ENCODE measurements at regions not wholly inside any gene's neighbourhood (a gene's known extent, or its start where the extent isn't known, plus 50 kb on each side); places are given as distances from the start of the nearest gene placed in this dataset.

GRCh38 chr3:176087066-176087697 is 1110.1 kb downstream of the TBL1XR1 start:
- peaks cover 5% of the 10 kb centered on the region for H3K4me1 Mint-ChIP-seq (ENCODE audit: unreplicated experiment)

GRCh38 chr3:176079785-176080184 is 1117.5 kb downstream of the TBL1XR1 start:
- Mint-ChIP-seq H3K36me3 (ENCODE audit: low read depth, unreplicated experiment) (no peaks in the 10 kb centered on the region), H3K4me1 (ENCODE audit: unreplicated experiment) (no peaks in the 10 kb centered on the region), H3K27ac (ENCODE audit: unreplicated experiment) (no peak overlapping the region), H3K27me3 (ENCODE audit: unreplicated experiment) (no peaks in the 10 kb centered on the region), H3K9me3 (ENCODE audit: unreplicated experiment) (no peaks in the 10 kb centered on the region), H3K4me3 (ENCODE audit: unreplicated experiment) (no peak overlapping the region)
- no peak for DNase-seq (ENCODE audit: low spot score)
- TF ChIP-seq, protein P1, sequence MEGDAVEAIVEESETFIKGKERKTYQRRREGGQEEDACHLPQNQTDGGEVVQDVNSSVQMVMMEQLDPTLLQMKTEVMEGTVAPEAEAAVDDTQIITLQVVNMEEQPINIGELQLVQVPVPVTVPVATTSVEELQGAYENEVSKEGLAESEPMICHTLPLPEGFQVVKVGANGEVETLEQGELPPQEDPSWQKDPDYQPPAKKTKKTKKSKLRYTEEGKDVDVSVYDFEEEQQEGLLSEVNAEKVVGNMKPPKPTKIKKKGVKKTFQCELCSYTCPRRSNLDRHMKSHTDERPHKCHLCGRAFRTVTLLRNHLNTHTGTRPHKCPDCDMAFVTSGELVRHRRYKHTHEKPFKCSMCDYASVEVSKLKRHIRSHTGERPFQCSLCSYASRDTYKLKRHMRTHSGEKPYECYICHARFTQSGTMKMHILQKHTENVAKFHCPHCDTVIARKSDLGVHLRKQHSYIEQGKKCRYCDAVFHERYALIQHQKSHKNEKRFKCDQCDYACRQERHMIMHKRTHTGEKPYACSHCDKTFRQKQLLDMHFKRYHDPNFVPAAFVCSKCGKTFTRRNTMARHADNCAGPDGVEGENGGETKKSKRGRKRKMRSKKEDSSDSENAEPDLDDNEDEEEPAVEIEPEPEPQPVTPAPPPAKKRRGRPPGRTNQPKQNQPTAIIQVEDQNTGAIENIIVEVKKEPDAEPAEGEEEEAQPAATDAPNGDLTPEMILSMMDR (IDR thresholded peaks at IDR 0.05; ENCODE audit: unreplicated experiment) = no peak

More at GRCh38 chr3:176087066-176087697, 1110.1 kb downstream of the TBL1XR1 start:
- Mint-ChIP-seq H3K27me3 (ENCODE audit: unreplicated experiment) (no peaks in the 10 kb centered on the region), H3K36me3 (ENCODE audit: low read depth, unreplicated experiment) (no peaks in the 10 kb centered on the region), H3K9me3 (ENCODE audit: unreplicated experiment) (no peaks in the 10 kb centered on the region), H3K4me3 (ENCODE audit: unreplicated experiment) (no peak overlapping the region), H3K27ac (ENCODE audit: unreplicated experiment) (no peak overlapping the region)
- no peak for DNase-seq (ENCODE audit: low spot score)
- TF ChIP-seq, protein P1 (IDR thresholded peaks at IDR 0.05; ENCODE audit: unreplicated experiment) = no peak

- TF ChIP-seq, protein P1 (IDR thresholded peaks at IDR 0.05; ENCODE audit: unreplicated experiment) = no peak
- H3K4me1 Mint-ChIP-seq (ENCODE audit: unreplicated experiment) = no peaks in the 10 kb centered on the region
- no peak overlapping the region for H3K27ac Mint-ChIP-seq (ENCODE audit: unreplicated experiment)
- no peak for DNase-seq (ENCODE audit: low spot score)
- H3K36me3 Mint-ChIP-seq (ENCODE audit: low read depth, unreplicated experiment) = no peaks in the 10 kb centered on the region
- no peaks in the 10 kb centered on the region for H3K9me3 Mint-ChIP-seq (ENCODE audit: unreplicated experiment)
- no peak overlapping the region for H3K4me3 Mint-ChIP-seq (ENCODE audit: unreplicated experiment)
- H3K27me3 Mint-ChIP-seq (ENCODE audit: unreplicated experiment) = no peaks in the 10 kb centered on the region
Measured at GRCh38 chr3:176078906-176079305, 1118.4 kb downstream of the TBL1XR1 start.

GRCh38 chr3:176075491-176075890 is 1121.8 kb downstream of the TBL1XR1 start:
- no peaks in the 10 kb centered on the region for H3K4me1 Mint-ChIP-seq (ENCODE audit: unreplicated experiment)
- H3K36me3 Mint-ChIP-seq (ENCODE audit: low read depth, unreplicated experiment) = no peaks in the 10 kb centered on the region
- TF ChIP-seq, protein P1 (IDR thresholded peaks at IDR 0.05; ENCODE audit: unreplicated experiment) = no peak
- no peak overlapping the region for H3K27ac Mint-ChIP-seq (ENCODE audit: unreplicated experiment)
- no peak overlapping the region for H3K4me3 Mint-ChIP-seq (ENCODE audit: unreplicated experiment)
- no peaks in the 10 kb centered on the region for H3K9me3 Mint-ChIP-seq (ENCODE audit: unreplicated experiment)
- H3K27me3 Mint-ChIP-seq (ENCODE audit: unreplicated experiment) = no peaks in the 10 kb centered on the region
- no peak for DNase-seq (ENCODE audit: low spot score)

DNA sequence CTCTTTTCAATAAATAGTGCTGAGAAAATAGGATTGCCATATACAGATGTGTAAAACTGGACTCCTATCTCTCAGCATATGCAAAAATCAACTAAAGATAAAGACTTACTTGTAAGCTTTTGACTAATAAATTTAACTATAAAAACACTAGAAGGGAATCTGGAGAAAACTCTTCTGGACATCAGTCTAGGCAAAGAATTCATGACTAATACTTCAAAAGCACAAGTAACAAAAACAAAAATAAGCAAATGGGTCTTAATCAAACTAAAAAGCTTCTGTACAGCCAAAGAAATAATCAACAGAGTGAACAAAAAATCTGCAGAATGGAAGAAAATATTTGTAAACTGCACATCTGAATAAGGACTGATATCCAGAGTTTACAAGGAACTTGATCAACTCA is 1122.2 kb downstream of the TBL1XR1 start:
- no peaks in the 10 kb centered on the region for H3K4me1 Mint-ChIP-seq (ENCODE audit: unreplicated experiment)
- H3K9me3 Mint-ChIP-seq (ENCODE audit: unreplicated experiment) = no peaks in the 10 kb centered on the region
- no peak overlapping the region for H3K4me3 Mint-ChIP-seq (ENCODE audit: unreplicated experiment)
- no peak overlapping the region for H3K27ac Mint-ChIP-seq (ENCODE audit: unreplicated experiment)
- TF ChIP-seq, protein P1 (IDR thresholded peaks at IDR 0.05; ENCODE audit: unreplicated experiment) = no peak
- no peaks in the 10 kb centered on the region for H3K27me3 Mint-ChIP-seq (ENCODE audit: unreplicated experiment)
- DNase-seq (ENCODE audit: low spot score) = no peak
- H3K36me3 Mint-ChIP-seq (ENCODE audit: low read depth, unreplicated experiment) = no peaks in the 10 kb centered on the region

All from endothelial cell (in vitro differentiated cells).